H9 (cell line): ENCODE measurements at regions not wholly inside any gene's neighbourhood (a gene's known extent, or its start where the extent isn't known, plus 50 kb on each side); places are given as distances from the start of the nearest gene placed in this dataset.

Experiments used
- DNase-seq: peaks from one replicate; pipeline ENCODE4 v3.0.0-alpha.2; 2017
- H2AFZ ChIP-seq: one replicate; pipeline ENCODE4 v1.6.1; 2013; ENCODE audit warnings: mild to moderate bottlenecking, low read length, control low read depth, moderate library complexity
- H2AK5ac ChIP-seq: 2 replicates; pipeline ENCODE4 v1.6.1; 2013; ENCODE audit warnings: low read length, control low read depth, mixed read lengths; ENCODE audit not compliant: insufficient read length
- H2BK120ac ChIP-seq: one replicate; pipeline ENCODE4 v1.6.1; 2013; ENCODE audit warnings: low read depth, mild to moderate bottlenecking, low read length, control low read depth, inconsistent platforms; ENCODE audit not compliant: poor library complexity, severe bottlenecking
- H2BK12ac ChIP-seq: 2 replicates; pipeline ENCODE4 v1.6.1; 2013; ENCODE audit warnings: low read length, control low read depth, mixed read lengths, low read depth; ENCODE audit not compliant: insufficient read length
- H2BK15ac ChIP-seq: 2 replicates; pipeline ENCODE4 v1.6.1; 2013; ENCODE audit warnings: low read depth, low read length, control low read depth
- H2BK20ac ChIP-seq: one replicate; pipeline ENCODE4 v1.6.1; 2013; ENCODE audit warnings: low read depth, mild to moderate bottlenecking, low read length, control low read depth, inconsistent platforms; ENCODE audit not compliant: poor library complexity, severe bottlenecking
- H2BK5ac ChIP-seq: 2 replicates; pipeline ENCODE4 v1.6.1; 2013; ENCODE audit warnings: low read length, control low read depth, mixed read lengths; ENCODE audit not compliant: insufficient read length
- H3K14ac ChIP-seq: 2 replicates; pipeline ENCODE4 v1.6.1; 2013; ENCODE audit warnings: low read length, control low read depth; ENCODE audit not compliant: insufficient read depth
- H3K18ac ChIP-seq: 2 replicates; pipeline ENCODE4 v1.6.1; 2013; ENCODE audit warnings: low read depth, mild to moderate bottlenecking, mixed read lengths, low read length, control low read depth; ENCODE audit not compliant: insufficient read length
- H3K23ac ChIP-seq: 2 replicates; pipeline ENCODE4 v1.6.1; 2013; ENCODE audit warnings: low read length, control low read depth, mixed read lengths, low read depth; ENCODE audit not compliant: insufficient read length
- H3K23me2 ChIP-seq: 2 replicates; pipeline ENCODE4 v1.6.1; 2013; ENCODE audit warnings: low read depth, mild to moderate bottlenecking, mixed read lengths, low read length, control low read depth; ENCODE audit not compliant: insufficient read length, poor library complexity, severe bottlenecking
- H3K27ac ChIP-seq: 2 replicates; pipeline ENCODE4 v1.5.1; 2013; ENCODE audit warnings: low read length, control low read depth, mixed read lengths, low read depth; ENCODE audit not compliant: insufficient read length
- H3K27me3 ChIP-seq: 2 replicates; pipeline ENCODE4 v1.6.1; 2013; ENCODE audit warnings: low read length, control low read depth, inconsistent platforms; ENCODE audit not compliant: insufficient read depth
- H3K4ac ChIP-seq: 2 replicates; pipeline ENCODE4 v1.6.1; 2013; ENCODE audit warnings: low read depth, mild to moderate bottlenecking, control low read depth, inconsistent platforms, low read length, moderate library complexity
- H3K4me1 ChIP-seq: 2 replicates; pipeline ENCODE4 v1.6.1; 2013; ENCODE audit warnings: low read length, control low read depth, inconsistent platforms; ENCODE audit not compliant: insufficient read depth
- H3K4me2 ChIP-seq: 2 replicates; pipeline ENCODE4 v1.6.1; 2013; ENCODE audit warnings: low read length, control low read depth, mixed read lengths; ENCODE audit not compliant: insufficient read length, insufficient read depth
- H3K56ac ChIP-seq: 2 replicates; pipeline ENCODE4 v1.6.1; 2013; ENCODE audit warnings: low read depth, mild to moderate bottlenecking, mixed read lengths, low read length, control low read depth; ENCODE audit not compliant: insufficient read length
- H3K79me1 ChIP-seq: 2 replicates; pipeline ENCODE4 v1.6.1; 2013; ENCODE audit warnings: low read depth, mild to moderate bottlenecking, moderate library complexity, low read length, control low read depth, inconsistent platforms; ENCODE audit not compliant: insufficient read depth, poor library complexity, severe bottlenecking
- H3K79me2 ChIP-seq: 2 replicates; pipeline ENCODE4 v1.6.1; 2013; ENCODE audit warnings: low read length, control low read depth, inconsistent platforms; ENCODE audit not compliant: insufficient read depth
- H3K9ac ChIP-seq: 2 replicates; pipeline ENCODE4 v1.6.1; 2013; ENCODE audit warnings: low read length, control low read depth, mixed read lengths; ENCODE audit not compliant: insufficient read length; ENCODE audit errors: extremely low read depth
- H3K9me3 ChIP-seq: one replicate; pipeline ENCODE4 v1.6.1; 2013; ENCODE audit warnings: low read depth, low read length, inconsistent platforms; ENCODE audit not compliant: control insufficient read depth
- H3T11ph ChIP-seq: one replicate; pipeline ENCODE4 v1.6.1; 2013; ENCODE audit warnings: mild to moderate bottlenecking, low read length, control low read depth, inconsistent platforms
- H4K20me1 ChIP-seq: one replicate; pipeline ENCODE4 v1.6.1; 2013; ENCODE audit not compliant: control insufficient read depth, insufficient read length, insufficient read depth
- H4K5ac ChIP-seq: 2 replicates; pipeline ENCODE4 v1.6.1; 2013; ENCODE audit warnings: low read depth, mild to moderate bottlenecking, mixed read lengths, low read length, control low read depth; ENCODE audit not compliant: insufficient read length
- H4K8ac ChIP-seq: replicated peaks from 2 replicates; pipeline ENCODE4 v1.6.1; 2013; ENCODE audit warnings: low read length, control low read depth, mixed read lengths, low read depth; ENCODE audit not compliant: insufficient read length
- H4K91ac ChIP-seq: 2 replicates; pipeline ENCODE4 v1.6.1; 2013; ENCODE audit warnings: low read depth, mild to moderate bottlenecking, moderate library complexity, mixed read lengths, low read length, control low read depth; ENCODE audit not compliant: insufficient read length
- H3K27ac Mint-ChIP-seq, 3 experiments: 2 replicates in 2 of 3; 3 replicates in 1 of 3; pipeline ENCODE4 v1.8.0; 2020 to 2021; ENCODE audit warnings: mixed read lengths in 3 of 3, mild to moderate bottlenecking in 1 of 3, moderate library complexity in 1 of 3
- H3K27me3 Mint-ChIP-seq: 2 replicates; pipeline ENCODE4 v1.8.0; 2021; ENCODE audit warnings: low read depth, mild to moderate bottlenecking, moderate library complexity, mixed read lengths
- H3K36me3 Mint-ChIP-seq, 3 experiments: 2 replicates in 2 of 3; 3 replicates in 1 of 3; pipeline ENCODE4 v1.8.0; 2020 to 2021; ENCODE audit warnings: low read depth in 3 of 3, mixed read lengths in 3 of 3; ENCODE audit not compliant: insufficient read depth in 1 of 3
- H3K4me1 Mint-ChIP-seq, 2 experiments: 2 replicates each; pipeline ENCODE4 v1.8.0; 2020; ENCODE audit warnings: mixed read lengths in 2 of 2
- H3K4me3 Mint-ChIP-seq, 2 experiments: 2 replicates in 1 of 2; 3 replicates in 1 of 2; pipeline ENCODE4 v1.8.0; 2020 to 2021; ENCODE audit warnings: mild to moderate bottlenecking in 2 of 2, mixed read lengths in 2 of 2, moderate library complexity in 1 of 2
- H3K9me3 Mint-ChIP-seq, 2 experiments: 2 replicates in 1 of 2; 3 replicates in 1 of 2; pipeline ENCODE4 v1.8.0; 2020; ENCODE audit warnings: mild to moderate bottlenecking in 2 of 2, mixed read lengths in 2 of 2, moderate library complexity in 1 of 2
- CTCF ChIP-seq: fragments of 200-600 bp; sonication (generic); conservative IDR thresholded peaks from 3 replicates; pipeline ENCODE4 v1.8.0; 2021; ENCODE audit warnings: antibody characterized with exemption, mild to moderate bottlenecking
- WGBS: extraction: QIAGEN DNeasy Blood & Tissue Kit; methylation state at CpG from one replicate; pipeline ENCODE4 v1.1.7; 2013; ENCODE audit warnings: missing lambda C conversion rate, low lambda C conversion rate, mixed read lengths; ENCODE audit not compliant: insufficient read length; ENCODE audit errors: extremely low coverage; 5-methylcytosine and 5-hydroxymethylcytosine counted together

DNA sequence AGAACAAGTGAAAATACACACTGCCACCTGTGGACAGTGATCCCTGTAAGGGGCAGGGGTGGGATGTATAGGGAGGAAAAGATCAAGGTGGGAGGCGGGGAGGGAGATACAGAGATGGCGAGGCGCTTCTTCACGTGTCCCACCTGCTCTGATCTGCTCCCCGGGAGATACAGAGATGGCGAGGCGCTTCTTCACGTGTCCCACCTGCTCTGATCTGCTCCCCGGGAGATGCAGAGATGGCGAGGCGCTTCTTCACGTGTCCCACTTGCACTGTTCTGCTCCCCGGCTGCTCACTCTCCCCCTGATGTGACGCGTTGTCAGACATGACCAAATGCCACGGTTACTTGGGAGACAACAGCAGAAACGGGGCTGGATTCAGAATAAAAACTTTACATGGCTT, 308.3 kb upstream of the SHH start:
- no peak overlapping the region for H2AFZ ChIP-seq
- no peak overlapping the region for H3K14ac ChIP-seq
- H4K91ac ChIP-seq: no peak overlapping the region
- H3K4me1 ChIP-seq: no peaks in the 10 kb centered on the region
- no peak overlapping the region for H3K27ac ChIP-seq
- H3K4me3 Mint-ChIP-seq: no peak overlapping the region
- no peak overlapping the region for H2AK5ac ChIP-seq
- H3K79me2 ChIP-seq: no peaks in the 10 kb centered on the region
- no peaks in the 10 kb centered on the region for H4K20me1 ChIP-seq
- H2BK120ac ChIP-seq: no peak overlapping the region
- DNase-seq: no peak
- no peaks in the 10 kb centered on the region for H3K27me3 ChIP-seq
- no peaks in the 10 kb centered on the region for H3K23me2 ChIP-seq
- no peak overlapping the region for H3K4ac ChIP-seq
- H3K56ac ChIP-seq: no peak overlapping the region
- peaks cover 7% of the 10 kb centered on the region; the same call in 1 of the 2 replicates for H3K27me3 Mint-ChIP-seq
- H2BK15ac ChIP-seq: no peak overlapping the region
- no peak overlapping the region for H3K18ac ChIP-seq
- TF ChIP-seq CTCF: no peak
- no peak overlapping the region for H4K5ac ChIP-seq
- no peak overlapping the region for H3K23ac ChIP-seq
- H3K9me3 Mint-ChIP-seq: no peaks in the 10 kb centered on the region; a peak in 2 of 5 replicates
- H2BK12ac ChIP-seq: no peak overlapping the region
- no peak overlapping the region for H3K9ac ChIP-seq
- no peak overlapping the region for H2BK20ac ChIP-seq
- WGBS: no CpG with 5 or more reads among the region's 17 CpGs
- no peaks in the 10 kb centered on the region for H3K9me3 ChIP-seq
- no peak overlapping the region for H3K4me2 ChIP-seq
- no peak overlapping the region for H3T11ph ChIP-seq
- H3K79me1 ChIP-seq: no peaks in the 10 kb centered on the region
- H4K8ac ChIP-seq: no peak overlapping the region
- no peaks in the 10 kb centered on the region for H3K36me3 Mint-ChIP-seq
- H3K27ac Mint-ChIP-seq: no peak overlapping the region
- no peak overlapping the region for H2BK5ac ChIP-seq
- H3K4me1 Mint-ChIP-seq: no peaks in the 10 kb centered on the region
